ENCODE measurements at regions not wholly inside any gene's neighbourhood (a gene's known extent, or its start where the extent isn't known, plus 50 kb on each side); places are given as distances from the start of the nearest gene placed in this dataset.
A peak's percentile ranks its signal among the peaks of the same experiment; 100 is the strongest.

DNA sequence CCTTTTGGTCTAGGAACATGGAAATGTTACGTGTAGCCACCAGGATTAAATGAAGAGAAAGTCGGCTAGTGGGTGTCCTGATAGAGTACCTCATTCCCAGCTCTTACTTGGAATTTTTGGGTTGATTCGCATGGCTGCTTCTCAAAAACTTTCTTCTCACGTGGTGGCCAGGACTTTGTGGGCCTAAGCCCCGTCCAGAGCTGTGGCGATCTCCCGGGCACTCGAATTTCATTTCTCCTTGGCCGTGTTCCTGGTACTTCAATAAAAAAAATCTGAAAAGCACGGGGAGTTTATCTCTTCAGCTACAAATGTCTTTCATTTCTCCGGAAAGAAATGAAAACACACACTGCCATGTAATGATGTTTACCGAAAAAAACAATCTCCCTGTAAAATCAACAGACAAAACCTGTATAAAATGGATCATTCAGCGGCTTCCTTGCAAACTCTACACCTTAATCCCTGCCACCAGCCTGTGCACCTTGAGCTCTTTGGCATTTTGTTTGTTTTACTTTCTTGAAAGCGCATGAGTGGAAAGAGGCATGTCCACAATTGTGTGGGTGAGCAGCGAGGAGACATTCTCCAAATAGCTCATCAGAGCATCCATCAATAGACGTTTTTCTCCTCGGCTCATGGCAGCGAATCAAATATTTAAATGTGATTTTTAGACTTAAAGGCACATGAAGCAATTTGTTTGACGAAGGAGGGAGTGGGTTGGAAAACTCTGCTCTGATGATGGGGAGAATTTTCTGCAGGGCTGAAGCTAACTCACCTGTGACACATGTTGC, 173.1 kb downstream of the TFAP2C start:
- DNase-seq, result no peak

DNA sequence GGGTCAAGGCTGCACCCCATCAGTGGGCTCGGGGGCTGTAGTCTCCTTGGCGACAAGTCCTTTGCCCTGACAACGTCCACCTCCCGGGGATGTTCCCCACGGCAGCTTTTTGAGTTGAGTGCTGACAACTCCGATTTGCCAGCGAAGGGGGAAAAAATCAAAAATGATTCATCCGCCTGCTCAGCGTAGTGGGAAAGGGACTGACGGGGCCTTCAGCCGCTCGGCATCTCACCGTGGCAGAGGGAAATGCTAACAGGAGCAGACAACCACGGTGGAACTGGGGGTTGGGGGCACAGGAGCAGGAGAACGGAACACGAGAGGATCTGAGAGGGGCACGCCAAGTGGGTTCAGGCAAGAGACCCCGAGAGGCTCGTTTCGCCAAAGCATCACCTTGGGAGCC, 173.7 kb downstream of the TFAP2C start:
- DNase-seq, result no peak

DNA sequence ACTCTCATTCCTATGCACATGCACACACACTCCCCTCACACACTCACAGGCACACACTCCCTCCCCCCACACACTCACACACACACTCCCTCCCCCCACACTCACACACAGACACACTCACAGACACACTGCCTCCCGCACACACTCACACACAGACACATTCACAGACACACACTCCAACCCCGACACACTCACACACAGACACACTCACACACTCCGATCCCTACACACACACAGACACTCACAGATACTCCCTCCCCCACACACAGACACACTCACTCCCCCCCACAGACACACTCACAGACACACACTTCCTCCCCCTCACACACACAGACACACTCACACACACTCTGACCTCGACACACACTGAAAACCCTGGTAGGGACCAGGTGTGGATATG, 176.2 kb downstream of the TFAP2C start:
- DNase-seq, result no peak

DNA sequence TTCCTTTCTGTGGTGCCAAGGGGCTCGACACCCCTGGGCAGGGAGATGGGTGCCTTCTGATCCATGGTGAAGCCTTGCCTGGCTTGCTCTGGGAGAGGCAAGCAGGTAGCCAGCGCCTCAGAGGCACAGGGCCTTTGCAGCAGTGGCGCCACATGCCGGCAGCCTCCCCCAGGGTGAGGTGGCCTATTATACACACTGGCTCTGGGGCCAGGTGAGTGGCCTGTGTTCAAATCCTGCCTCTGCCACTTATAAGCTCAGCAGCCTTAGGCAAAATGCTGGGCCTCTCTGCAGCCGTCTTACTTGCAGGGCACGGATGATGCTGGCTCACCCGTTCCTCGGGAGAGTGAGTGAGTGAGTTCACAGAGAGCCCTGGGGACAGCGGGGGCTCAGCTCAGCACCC, 176.9 kb downstream of the TFAP2C start:
- DNase-seq, result no peak

DNA sequence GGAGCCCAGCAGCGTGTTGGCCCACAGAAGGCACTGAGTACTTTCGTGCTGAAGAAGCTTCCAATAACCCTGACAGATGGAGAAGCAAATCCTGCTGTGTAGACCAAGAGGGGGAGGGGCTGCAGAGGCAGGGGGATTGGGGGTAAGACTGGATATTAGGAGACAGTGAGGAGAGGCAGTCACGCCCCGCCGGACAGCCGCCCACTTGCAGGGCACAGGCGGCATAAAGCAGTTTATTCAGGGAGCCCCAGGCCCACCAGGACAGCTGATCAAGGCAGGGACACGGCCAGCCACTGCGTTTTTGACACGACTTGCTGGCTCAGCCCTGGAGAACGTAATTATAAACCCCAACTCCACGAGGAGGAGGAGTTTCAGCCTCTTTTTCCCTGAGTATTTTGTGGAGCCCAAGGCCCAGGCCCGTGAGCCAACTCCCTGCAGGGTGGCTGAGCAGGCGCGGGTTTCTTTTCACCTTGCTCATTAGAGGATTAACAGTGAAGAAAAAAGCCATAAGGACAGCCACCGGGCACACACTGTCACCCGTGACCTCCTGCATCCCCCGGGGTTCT, 177.9 kb downstream of the TFAP2C start:
- DNase-seq, result no peak

DNA sequence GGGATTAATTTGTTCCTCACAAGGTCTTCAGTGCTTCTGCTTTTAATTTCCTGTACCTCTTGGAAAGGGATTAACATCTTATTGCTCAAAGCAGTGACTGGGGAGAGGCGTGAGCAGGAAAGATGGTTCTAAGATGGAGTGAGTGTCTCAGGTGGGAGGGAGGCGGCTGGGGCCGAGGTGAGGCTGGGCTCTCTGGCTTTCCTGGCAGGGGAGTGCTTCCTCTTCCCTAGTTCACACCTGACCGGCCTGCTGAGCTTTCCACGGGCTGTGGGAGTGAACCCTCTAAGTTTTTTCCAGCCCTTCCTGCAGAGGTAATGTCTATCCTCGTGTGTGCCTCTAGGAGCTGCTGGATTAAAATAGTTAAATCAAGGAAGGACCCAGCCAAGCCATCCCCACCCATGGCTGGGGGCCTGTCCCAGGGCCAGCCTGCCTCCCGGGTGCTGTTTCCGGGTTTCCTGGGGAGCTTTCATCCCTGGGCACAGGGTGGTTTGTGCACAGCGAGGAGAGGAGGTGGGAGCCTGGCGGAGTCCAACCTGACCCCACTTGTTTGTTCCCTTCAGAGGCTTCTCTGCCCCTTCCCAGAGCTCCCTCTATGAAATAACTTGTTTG, 179.1 kb downstream of the TFAP2C start:
- DNase-seq, result no peak

DNA sequence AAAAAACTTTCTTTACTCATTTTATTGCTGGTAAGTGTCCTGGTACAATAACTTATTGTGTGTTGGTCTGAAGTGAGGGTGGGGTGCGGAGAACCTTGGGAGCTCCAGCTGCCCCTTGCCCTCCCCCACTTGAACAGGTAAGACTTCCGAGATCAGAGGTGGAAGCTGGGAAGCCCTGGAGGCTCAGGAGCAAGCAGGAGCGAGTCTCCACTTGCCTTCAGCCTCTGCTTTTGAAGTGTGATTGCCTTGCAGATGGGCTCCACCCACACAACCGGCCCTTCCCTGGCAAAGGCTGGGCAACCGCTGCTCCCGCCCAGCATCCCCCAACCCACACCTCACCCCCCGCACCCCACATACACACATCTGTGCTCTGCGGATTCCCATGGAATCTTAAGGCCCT, 179.6 kb downstream of the TFAP2C start:
- DNase-seq, result no peak

DNA sequence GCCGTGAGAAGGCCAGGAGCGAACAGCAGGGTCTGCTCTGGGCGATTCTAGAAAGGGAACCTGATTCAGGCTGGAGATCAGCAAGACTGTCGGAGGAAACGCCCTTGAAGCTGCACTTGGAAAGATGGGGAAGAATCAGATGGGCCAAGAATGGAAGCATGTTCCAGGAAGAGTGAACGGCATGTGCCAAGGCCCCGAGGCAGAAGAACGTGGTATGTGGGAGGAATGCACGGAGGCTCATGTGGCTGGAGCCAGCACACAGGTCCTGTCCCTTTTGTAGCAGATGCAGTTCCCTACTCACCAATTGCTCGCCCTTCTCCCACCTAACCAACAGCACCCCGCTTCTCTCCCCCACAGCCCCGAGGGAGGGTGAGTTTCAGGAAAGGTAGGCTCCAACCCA, 180.6 kb downstream of the TFAP2C start:
- DNase-seq, result no peak

DNA sequence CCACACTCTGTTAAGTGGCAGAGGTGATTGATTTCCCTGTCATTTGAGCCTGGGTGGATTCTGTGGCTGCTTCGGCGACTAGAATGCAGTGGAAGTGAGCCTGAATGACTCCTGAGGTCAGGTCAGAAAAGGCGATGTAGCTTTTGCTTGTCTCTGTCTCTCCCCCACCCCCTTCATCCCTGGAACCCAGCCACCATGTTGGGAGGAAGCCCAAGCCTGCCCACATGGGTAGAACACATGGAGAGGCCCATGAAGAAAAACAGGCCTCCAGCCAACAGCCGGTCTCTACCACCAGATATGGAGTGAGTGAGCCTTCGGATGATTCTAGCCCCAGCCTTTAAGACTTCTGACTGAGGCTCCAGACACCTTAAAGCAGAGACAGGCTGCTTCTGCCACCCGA, 181.0 kb downstream of the TFAP2C start:
- DNase-seq, result no peak

DNA sequence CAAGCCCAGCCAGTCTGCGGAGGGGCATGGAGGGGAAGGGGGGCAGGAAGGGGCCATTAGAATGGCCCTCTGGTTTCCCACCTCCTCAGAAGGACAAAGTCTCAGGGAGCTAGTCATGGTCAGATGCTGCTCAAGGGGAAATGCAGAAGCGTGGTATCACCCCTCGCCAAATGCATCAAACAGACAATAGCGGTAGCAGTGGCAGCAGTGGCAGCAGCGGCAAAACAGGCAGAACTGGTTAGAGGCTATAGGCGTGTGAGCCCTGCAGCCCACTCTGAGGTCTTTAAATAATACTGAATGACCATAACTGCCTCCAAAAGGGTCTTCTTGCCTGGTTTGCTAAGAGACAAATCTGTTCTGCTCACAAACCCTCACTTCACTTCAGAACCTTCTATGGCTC, 186.7 kb downstream of the TFAP2C start:
- DNase-seq, result no peak

DNA sequence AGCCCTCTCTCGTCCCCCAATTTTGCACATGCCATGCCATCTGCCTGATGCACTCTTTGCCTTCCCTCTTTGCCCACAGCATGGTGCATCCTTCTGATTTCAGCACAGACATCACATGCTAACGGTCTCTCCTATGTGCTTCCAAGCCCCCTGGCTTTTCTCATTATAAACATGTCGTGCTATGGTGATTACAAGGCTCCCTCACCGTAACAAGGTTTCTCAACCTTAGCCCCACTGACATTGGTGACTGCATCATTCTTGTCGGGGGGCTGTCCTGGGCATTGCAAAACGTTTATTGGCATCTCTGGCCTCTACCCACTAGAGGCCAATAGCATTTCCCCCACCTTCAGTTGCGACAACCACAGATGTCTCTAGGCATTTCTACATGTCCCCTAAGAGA, 187.2 kb downstream of the TFAP2C start:
- no peak for DNase-seq

DNA sequence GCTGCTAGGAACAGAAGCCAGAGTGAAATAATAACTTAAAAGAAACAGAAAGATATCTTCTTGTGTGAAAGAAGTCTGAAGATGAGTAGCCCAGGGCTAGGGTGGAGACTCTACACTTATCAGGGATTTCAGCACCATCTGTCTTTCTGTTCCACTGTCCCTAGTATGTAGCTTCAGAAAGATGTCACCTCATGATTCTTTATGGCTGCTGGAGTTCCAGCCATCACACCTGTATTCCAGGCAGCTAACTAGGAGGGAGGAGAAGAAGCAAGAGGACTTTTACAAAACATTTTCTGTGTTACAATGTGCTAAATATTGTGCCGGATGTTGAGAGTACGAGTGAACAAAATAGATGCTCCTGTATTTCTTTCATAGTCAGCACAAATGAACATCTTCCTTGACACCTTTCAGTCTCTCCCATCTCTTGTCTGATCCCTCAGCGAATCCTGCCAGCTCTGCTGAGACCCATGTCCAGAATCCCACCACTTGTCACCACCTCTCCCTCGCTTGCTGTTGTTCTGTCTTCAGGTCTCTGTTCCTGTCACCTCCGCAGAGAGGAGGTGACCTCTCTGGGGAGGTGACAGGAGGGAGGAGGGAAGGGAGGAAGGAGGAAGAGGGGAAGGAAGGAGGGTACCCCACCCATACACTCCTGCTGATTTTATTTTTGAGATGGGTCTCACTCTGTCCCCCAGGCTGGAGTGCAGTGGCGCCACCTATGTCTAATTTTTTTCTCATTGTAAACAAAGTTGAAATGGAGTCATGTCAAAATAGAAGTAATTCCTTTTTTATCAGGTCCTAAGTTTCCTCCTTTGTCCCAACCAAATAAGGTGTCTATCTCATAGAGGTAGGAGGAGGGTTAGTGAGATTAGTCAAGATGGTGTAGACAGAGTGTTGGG, 188.9 kb downstream of the TFAP2C start:
- no peak for DNase-seq

DNA sequence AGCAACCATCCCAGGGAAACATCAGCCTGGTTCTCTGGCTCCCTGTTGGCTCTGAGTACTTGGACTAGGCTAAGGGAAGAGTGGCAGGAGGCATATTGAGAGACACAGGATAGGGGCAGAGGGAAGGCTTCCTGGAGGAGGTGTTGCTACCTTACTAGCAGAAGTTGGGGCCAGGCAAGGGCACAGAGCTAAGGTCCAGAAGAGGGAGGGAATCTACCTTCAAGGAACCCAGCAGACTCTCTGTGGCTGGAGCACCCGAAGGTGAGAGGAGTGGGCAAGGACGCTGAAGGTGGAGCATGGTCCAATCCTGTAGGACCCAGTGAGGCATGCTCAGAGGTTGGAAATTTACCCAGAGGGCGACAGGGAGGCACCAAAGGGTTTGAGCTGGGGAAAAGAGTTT, 191.9 kb downstream of the TFAP2C start:
- DNase-seq, result no peak

DNA sequence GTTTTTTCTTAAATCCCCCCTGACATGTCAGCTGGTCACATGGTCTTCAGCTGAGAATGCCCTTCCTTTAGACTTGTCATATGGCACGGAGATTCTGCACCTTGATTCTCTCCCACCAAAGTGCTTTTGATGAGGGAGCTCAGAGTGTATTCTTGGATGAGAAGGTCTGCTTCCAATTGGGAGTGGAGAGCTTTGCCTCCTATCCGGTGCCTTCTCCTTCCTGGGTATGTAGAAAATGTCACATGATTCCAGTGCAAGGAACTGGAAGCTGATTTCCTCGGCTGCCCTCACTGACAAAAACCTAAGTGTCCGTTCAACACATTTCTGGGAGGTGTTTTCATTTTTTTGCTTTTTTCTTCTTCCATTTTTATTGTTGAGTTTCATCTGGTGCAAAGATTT, 197.2 kb downstream of the TFAP2C start:
- peak; percentile 72 for DNase-seq

DNA sequence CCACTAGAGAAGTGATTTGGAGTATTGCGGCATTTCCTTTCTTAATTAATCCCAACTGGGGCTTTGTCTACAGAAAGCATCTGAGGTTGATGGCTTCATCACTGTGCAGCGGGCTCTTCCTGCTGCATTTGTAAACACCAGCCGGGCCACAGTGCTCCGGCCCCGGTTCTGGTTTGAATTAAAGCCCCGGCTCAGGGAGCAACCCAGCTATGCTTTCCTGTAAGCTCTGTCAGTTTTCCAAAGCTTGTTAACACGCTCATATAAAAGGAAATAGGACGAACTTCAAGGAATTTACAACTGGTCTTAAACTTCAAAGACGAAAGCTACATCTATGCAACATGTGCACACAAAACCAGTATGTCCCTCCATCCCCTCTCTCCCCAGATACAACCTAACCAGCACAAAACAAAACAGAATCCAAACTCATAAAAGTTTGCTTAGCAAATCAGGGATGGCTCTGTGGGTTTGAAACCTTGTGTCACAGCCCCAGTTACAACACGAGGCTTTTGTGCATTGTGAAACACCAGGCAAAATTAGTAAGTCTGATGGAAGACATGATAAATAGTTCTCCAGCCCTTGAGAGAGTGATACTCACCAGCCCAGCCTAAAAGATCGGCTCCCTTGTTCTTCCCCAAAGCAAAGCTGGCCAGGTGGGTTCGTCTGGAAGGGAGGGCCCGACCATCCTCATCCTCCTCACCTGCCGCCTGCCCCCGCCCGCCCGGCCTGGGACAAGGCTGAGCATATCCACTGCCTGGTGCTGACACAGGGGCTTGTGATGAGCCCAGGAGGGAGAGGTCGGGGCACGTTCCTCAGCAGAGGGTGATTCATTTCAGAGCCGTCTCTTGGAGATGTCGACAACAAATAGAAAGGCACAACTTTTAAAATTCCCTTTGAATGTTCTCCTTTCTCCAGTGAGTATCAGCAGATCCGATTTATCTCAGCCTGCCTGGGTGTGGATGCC, 197.9 kb downstream of the TFAP2C start:
- peak; percentile 86 for DNase-seq

DNA sequence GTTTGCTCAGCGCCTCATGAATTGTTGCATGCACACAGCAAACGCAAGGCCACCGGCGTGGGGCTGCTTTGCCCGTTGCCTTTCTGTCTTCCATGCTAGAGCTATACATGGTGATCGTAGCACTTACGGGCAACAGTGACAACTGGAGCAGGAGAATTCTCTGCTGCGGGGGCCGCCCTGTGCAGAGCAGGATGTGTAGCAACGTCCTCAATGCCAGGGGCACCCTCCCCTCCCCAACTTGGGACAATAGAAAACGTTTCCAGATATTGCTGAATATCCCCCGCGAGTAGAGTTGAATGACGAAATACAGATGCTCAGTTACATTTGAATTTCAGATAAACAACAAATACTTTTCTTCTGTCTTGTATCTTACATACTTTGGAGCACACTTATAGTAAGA, 198.7 kb downstream of the TFAP2C start:
- DNase-seq, result no peak

DNA sequence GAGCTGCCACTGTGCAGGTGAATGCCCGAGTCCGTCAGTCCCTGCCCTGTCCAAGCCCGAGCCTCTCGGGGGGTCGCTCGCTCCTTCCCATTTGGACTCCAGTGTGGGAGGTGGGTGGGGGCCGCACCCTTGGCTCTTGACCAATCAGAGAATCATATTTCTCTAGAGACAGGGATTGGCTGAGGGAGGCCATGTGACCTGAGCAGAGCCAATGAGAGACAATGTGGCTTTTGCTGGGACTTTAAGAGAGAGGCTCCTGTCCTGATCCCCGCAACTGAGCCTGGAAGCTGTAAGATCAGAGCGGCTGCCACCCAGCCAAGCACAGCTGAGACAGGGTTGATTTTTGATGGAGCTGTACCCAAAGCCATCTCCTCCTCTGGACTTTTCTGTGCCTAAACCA, 199.3 kb downstream of the TFAP2C start:
- DNase-seq, result no peak

DNA sequence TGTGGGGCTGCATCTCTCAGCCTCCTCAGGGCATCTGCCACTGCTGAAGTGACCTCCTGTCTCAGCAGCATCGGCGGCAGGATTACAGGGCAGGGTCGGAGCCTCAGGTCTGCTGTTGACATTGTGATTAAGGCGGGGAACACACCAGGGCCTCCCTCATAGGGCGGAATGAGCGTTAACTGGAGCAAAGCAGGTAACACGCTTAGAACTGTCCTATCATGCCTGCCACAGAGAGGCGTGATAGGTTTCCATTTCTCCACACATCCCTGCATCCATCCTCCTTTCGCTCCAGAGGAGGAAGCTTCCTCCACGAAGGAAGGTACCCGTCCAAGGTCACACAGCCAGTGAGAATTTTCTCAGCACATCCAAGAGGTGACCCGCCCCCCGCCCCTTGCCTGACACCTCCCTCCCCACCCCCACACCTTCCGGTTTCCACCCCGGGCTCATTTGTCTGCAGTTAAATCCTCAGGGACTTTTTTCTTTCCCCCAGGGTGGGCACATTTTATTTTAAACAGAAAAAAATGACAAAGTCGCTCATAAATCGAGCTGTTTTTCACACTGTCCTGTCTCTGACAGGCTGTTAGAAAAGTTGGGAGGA, 200.8 kb downstream of the TFAP2C start:
- DNase-seq, result no peak

DNA sequence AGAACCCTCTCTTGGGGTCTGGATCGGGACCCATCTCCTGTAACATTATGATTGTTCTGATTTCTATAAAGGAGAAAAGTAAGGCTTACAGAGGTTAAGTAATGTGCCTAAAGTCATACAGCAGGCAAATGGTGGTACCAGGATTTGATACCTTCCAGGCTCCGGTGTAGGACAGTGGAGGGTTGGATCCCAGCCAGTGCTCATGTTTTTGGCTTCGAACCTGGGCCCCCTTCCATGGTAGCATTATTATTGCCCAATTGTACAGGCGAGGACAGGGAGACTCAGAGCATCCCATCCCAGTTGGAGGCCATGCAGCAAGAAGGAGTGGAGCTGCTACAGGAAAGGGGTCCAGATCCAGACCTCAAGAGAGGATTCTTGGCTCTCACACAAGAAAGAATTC, 202.7 kb downstream of the TFAP2C start:
- no peak for DNase-seq

DNA sequence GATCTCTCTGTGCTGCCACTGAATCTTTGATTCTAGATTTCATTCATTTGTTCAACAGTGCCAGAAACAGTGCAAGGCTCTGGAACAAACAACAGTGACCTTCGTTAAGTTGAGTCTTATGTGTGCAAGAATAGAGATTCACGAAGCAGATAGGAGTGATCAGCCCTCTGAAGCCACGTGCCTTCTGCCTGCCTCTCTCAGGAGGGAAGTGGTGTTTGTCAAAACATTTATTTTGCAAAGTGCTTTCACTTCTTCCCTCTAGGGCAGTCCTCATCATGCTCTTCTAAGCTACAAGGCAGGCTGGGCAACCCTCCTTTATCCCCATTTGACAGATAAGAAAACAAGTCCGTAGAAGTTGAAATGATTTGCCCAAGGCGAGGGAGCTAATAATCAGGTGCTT, 204.3 kb downstream of the TFAP2C start:
- DNase-seq, result no peak

DNA sequence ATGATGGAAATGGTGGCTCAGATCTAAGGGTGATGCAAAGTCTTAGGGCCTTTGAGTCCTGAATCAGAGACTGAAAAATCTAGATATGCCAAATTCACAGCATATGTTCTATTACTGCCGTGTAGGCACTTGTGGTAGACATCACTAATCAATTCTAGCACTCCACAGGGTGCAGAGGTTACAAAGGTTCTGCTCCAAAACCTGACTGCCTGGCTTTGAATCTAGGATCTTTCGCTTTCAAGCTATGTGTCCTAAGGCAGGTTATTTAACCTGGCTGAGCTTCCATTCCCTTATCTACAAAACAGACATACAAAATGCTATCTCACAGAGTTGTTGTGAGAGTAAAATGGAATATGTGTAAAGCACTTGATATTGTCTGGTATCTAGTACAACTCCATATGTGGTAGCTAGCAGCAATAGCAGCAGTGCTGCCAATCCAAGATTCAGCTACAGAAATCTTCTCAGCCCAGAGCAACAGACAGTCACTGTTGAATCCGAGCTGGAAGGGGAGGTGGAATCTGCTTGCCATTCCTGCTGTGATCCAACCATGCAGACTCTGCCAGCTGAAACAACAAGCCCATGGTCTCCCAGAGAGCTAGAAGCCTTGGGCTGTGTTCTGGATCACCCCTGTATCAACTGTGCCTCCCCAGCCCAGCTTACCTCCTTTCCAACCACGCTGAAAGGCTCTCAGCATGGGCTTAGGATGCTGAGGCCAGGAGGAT, 206.9 kb downstream of the TFAP2C start:
- no peak for DNase-seq
